ENCODE measurements at regions not wholly inside any gene's neighbourhood (a gene's known extent, or its start where the extent isn't known, plus 50 kb on each side); places are given as distances from the start of the nearest gene placed in this dataset.

DNA sequence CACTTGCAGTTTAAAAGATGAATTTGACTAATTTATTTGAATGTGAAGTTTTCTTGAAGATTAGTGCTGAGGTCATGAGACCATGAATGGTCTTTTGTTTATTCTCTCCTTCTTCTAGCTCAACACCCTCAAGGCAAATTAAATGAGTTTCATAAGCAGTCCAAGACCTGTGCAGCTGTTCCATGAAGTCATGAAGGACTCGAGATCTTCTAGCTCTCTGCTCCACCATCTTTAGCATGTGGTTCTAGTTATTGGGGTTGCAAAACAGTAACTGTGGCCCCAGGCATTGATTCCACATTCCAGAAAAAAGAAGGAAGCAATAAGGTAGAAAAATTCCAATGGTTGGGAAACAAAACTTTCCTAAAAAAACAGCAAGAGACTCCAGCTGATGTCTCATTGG, 84.2 kb upstream of the HS3ST1 start:
- dilution Hi-C loops (cut with HindIII; ENCODE audit: low sequenced_read_pairs, unreplicated experiment): no loop called here

More for the DNA sequence above, 84.2 kb upstream of the HS3ST1 start:
- Histone ChIP-seq H3K18ac (ENCODE audit: low read depth, low read length) (peak overlapping the region; percentile 27; the same call in 1 of the 2 replicates), H3K36me3 (ENCODE audit: control insufficient read depth, insufficient read depth, low read length) (no peaks in the 10 kb centered on the region), H4K20me1 (ENCODE audit: insufficient read depth, low read length) (no peaks in the 10 kb centered on the region), H3K4me2 (ENCODE audit: low read depth, low read length) (no peak overlapping the region), H3K4ac (ENCODE audit: low read depth, low read length) (no peak overlapping the region), H3K79me1 (ENCODE audit: low read depth in 1 of 2, low read length in 2 of 2) (no peaks in the 10 kb centered on the region), H4K5ac (ENCODE audit: low read depth, low read length) (no peak overlapping the region), H2AK9ac (replicated peaks; ENCODE audit: low read depth, low read length, poor library complexity) (no peak overlapping the region), H4K8ac (ENCODE audit: low read depth in 2 of 2, low read length in 2 of 2) (no peak overlapping the region), H3K9ac (ENCODE audit: low read depth, low read length) (no peak overlapping the region), H3K9me3 (ENCODE audit: control insufficient read depth, insufficient read depth, low read length) (no peaks in the 10 kb centered on the region), H4K91ac (ENCODE audit: insufficient read depth, low read depth, low read length) (no peak overlapping the region), H2BK20ac (ENCODE audit: low read depth, low read length) (no peak overlapping the region), H3K27ac (ENCODE audit: insufficient read depth, low read length) (no peak overlapping the region), H3K9me1 (ENCODE audit: insufficient read depth, low read length) (no peaks in the 10 kb centered on the region), H2AFZ (replicated peaks; ENCODE audit: low read length, poor library complexity) (no peak overlapping the region), H2BK15ac (ENCODE audit: low read depth, low read length) (no peak overlapping the region), H3K4me1 (ENCODE audit: control insufficient read depth, insufficient read depth, low read length) (no peaks in the 10 kb centered on the region), H3K27me3 (ENCODE audit: control insufficient read depth, insufficient read depth, low read length) (no peaks in the 10 kb centered on the region; the same call in none of the 2 replicates), H2BK120ac (ENCODE audit: low read depth, low read length) (no peak overlapping the region), H2BK5ac (ENCODE audit: low read depth, low read length, poor library complexity, severe bottlenecking) (no peak overlapping the region), H2AK5ac (ENCODE audit: low read depth, low read length) (no peak overlapping the region), H3K14ac (replicated peaks; ENCODE audit: low read depth, low read length) (no peak overlapping the region), H3K56ac (ENCODE audit: extremely low read depth, insufficient read depth, low read length) (no peak overlapping the region), H3K4me3 (ENCODE audit: insufficient read depth, low read depth, low read length) (no peak overlapping the region), H3K23ac (ENCODE audit: low read depth, low read length) (no peak overlapping the region)
- BruUV-seq (replicated peaks): no TSS peak
- CTCF ChIA-PET: interaction anchor here (0.6 kb wide), 1 partner anchor 74 kb away, joined by 8 read pairs; no protein-coding TSS in a partner anchor
- WGBS, 2 experiments (ENCODE audit: extremely low coverage in 2 of 2, insufficient read length in 1 of 2): no CpG with 5 or more reads among the region's 1 CpG
- no peak for DNase-seq
- no peak for TF ChIP-seq MAFK (IDR thresholded peaks at IDR 0.05; ENCODE audit: low read depth, low read length)
- TF ChIP-seq, protein P1, sequence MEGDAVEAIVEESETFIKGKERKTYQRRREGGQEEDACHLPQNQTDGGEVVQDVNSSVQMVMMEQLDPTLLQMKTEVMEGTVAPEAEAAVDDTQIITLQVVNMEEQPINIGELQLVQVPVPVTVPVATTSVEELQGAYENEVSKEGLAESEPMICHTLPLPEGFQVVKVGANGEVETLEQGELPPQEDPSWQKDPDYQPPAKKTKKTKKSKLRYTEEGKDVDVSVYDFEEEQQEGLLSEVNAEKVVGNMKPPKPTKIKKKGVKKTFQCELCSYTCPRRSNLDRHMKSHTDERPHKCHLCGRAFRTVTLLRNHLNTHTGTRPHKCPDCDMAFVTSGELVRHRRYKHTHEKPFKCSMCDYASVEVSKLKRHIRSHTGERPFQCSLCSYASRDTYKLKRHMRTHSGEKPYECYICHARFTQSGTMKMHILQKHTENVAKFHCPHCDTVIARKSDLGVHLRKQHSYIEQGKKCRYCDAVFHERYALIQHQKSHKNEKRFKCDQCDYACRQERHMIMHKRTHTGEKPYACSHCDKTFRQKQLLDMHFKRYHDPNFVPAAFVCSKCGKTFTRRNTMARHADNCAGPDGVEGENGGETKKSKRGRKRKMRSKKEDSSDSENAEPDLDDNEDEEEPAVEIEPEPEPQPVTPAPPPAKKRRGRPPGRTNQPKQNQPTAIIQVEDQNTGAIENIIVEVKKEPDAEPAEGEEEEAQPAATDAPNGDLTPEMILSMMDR (conservative IDR thresholded peaks at IDR 0.05; ENCODE audit: low read depth, low read length): no peak
- no peak for TF ChIP-seq RFX5 (IDR thresholded peaks at IDR 0.05; ENCODE audit: low read depth, low read length)
- TF ChIP-seq RAD21 (IDR thresholded peaks at IDR 0.05; ENCODE audit: low read length): no peak
- TF ChIP-seq CEBPB (IDR thresholded peaks at IDR 0.05; ENCODE audit: low read depth, low read length): no peak
- no peak for TF ChIP-seq FOS (IDR thresholded peaks at IDR 0.05; ENCODE audit: low read depth, low read length)
- no peak for TF ChIP-seq MXI1 (IDR thresholded peaks at IDR 0.05; ENCODE audit: borderline replicate concordance, low read depth, low read length)
- no peak for TF ChIP-seq RCOR1 (IDR thresholded peaks at IDR 0.05; ENCODE audit: insufficient replicate concordance, low read length)
- TF ChIP-seq BHLHE40 (IDR thresholded peaks at IDR 0.05; ENCODE audit: low read depth, low read length): no peak
- no peak for TF ChIP-seq CHD1 (IDR thresholded peaks at IDR 0.05; ENCODE audit: low read depth, low read length)
- TF ChIP-seq, protein P2, sequence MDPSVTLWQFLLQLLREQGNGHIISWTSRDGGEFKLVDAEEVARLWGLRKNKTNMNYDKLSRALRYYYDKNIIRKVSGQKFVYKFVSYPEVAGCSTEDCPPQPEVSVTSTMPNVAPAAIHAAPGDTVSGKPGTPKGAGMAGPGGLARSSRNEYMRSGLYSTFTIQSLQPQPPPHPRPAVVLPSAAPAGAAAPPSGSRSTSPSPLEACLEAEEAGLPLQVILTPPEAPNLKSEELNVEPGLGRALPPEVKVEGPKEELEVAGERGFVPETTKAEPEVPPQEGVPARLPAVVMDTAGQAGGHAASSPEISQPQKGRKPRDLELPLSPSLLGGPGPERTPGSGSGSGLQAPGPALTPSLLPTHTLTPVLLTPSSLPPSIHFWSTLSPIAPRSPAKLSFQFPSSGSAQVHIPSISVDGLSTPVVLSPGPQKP (IDR thresholded peaks at IDR 0.05; ENCODE audit: borderline replicate concordance, low read depth, low read length): no peak
- TF ChIP-seq MAZ (IDR thresholded peaks at IDR 0.05; ENCODE audit: borderline replicate concordance, low read depth, low read length): no peak
- no peak for TF ChIP-seq NFE2L2 (IDR thresholded peaks at IDR 0.05; ENCODE audit: low read depth, low read length)
- TF ChIP-seq POLR2A (IDR thresholded peaks at IDR 0.05; ENCODE audit: low read depth, low read length): no peak
- TF ChIP-seq, protein P3, sequence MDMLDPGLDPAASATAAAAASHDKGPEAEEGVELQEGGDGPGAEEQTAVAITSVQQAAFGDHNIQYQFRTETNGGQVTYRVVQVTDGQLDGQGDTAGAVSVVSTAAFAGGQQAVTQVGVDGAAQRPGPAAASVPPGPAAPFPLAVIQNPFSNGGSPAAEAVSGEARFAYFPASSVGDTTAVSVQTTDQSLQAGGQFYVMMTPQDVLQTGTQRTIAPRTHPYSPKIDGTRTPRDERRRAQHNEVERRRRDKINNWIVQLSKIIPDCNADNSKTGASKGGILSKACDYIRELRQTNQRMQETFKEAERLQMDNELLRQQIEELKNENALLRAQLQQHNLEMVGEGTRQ (IDR thresholded peaks at IDR 0.05; ENCODE audit: low read depth, low read length): no peak
- TF ChIP-seq SMC3 (IDR thresholded peaks at IDR 0.05; ENCODE audit: low read depth, low read length): no peak
- intact Hi-C loops (cut with micrococcal nuclease): no loop called here
- no peak; the same call in 1 of the 2 replicates for ATAC-seq (ENCODE audit: low read depth)
- POLR2A ChIA-PET (ENCODE audit: unreplicated experiment): no interaction called here
- in situ Hi-C loops (cut with MboI; ENCODE audit: low sequenced_read_pairs): no loop called here
